Fibroblast of lung (primary cell): ENCODE measurements at regions not wholly inside any gene's neighbourhood (a gene's known extent, or its start where the extent isn't known, plus 50 kb on each side); places are given as distances from the start of the nearest gene placed in this dataset.

Experiments used
- DNase-seq, 2 donors: peaks; one replicate each; pipeline versions ENCODE4 v3.0.0 to v3.0.0-alpha.2; 2010; ENCODE audit warnings: low read depth in 2 of 2
- H2AFZ ChIP-seq: 2 replicates; pipeline ENCODE4 v1.5.1; 2012; ENCODE audit warnings: low read length, control low read depth, inconsistent platforms
- H3K27ac ChIP-seq: 2 replicates; pipeline ENCODE4 v1.5.1; 2011; ENCODE audit warnings: low read length, control low read depth; ENCODE audit not compliant: insufficient read depth
- H3K27me3 ChIP-seq: 2 replicates; pipeline ENCODE4 v1.5.1; 2011; ENCODE audit warnings: mild to moderate bottlenecking, low read length; ENCODE audit not compliant: control insufficient read depth, insufficient read depth
- H3K36me3 ChIP-seq: 2 replicates; pipeline ENCODE4 v1.5.1; 2011; ENCODE audit warnings: low read length; ENCODE audit not compliant: control insufficient read depth, insufficient read depth
- H3K4me1 ChIP-seq: 2 replicates; pipeline ENCODE4 v1.5.1; 2011; ENCODE audit warnings: low read length; ENCODE audit not compliant: control insufficient read depth, insufficient read depth; ENCODE audit errors: extremely low read depth
- H3K4me2 ChIP-seq: 2 replicates; pipeline ENCODE4 v1.5.1; 2011; ENCODE audit warnings: low read length, control low read depth; ENCODE audit not compliant: insufficient read depth; ENCODE audit errors: extremely low read depth
- H3K4me3 ChIP-seq, 4 experiments: fragments of 200-600 bp in 1 of 4; sonication (generic) in 1 of 4; replicated peaks in 1 of 4; 2 replicates each; pipeline ENCODE4 v1.5.1; 2011 to 2016; ENCODE audit warnings: low read length in 4 of 4, low read depth in 3 of 4, mild to moderate bottlenecking in 3 of 4, control low read depth in 2 of 4, inconsistent platforms in 1 of 4, mixed read lengths in 1 of 4; ENCODE audit not compliant: insufficient read depth in 1 of 4; ENCODE audit errors: control extremely low read depth in 1 of 4
- H3K79me2 ChIP-seq: 2 replicates; pipeline ENCODE4 v1.5.1; 2012; ENCODE audit warnings: mild to moderate bottlenecking, low read length, inconsistent platforms; ENCODE audit not compliant: control insufficient read depth, insufficient read depth
- H3K9ac ChIP-seq: 2 replicates; pipeline ENCODE4 v1.5.1; 2011; ENCODE audit warnings: mild to moderate bottlenecking, low read length, control low read depth; ENCODE audit not compliant: insufficient read depth
- H3K9me3 ChIP-seq: 2 replicates; pipeline ENCODE4 v1.5.1; 2012; ENCODE audit warnings: low read depth, low read length; ENCODE audit not compliant: control insufficient read depth, insufficient read depth
- H4K20me1 ChIP-seq: 2 replicates; pipeline ENCODE4 v1.5.1; 2011; ENCODE audit warnings: low read length; ENCODE audit not compliant: control insufficient read depth, insufficient read depth; ENCODE audit errors: extremely low read depth
- EZH2 ChIP-seq: IDR thresholded peaks from 2 replicates; pipeline ENCODE4 v1.5.1; 2012; ENCODE audit warnings: low read length, control low read depth, mild to moderate bottlenecking; ENCODE audit errors: missing control alignments
- TF ChIP-seq, protein P1 (sequence below), 2 donors: IDR thresholded peaks in 1 of 2; conservative IDR thresholded peaks in 1 of 2; 1 replicate in 1 of 2; 2 replicates in 1 of 2; pipeline ENCODE4 v1.5.1; 2011 to 2012; ENCODE audit warnings: low read length in 2 of 2, control low read depth in 1 of 2, inconsistent platforms in 1 of 2, low read depth in 1 of 2, mild to moderate bottlenecking in 1 of 2

DNA sequence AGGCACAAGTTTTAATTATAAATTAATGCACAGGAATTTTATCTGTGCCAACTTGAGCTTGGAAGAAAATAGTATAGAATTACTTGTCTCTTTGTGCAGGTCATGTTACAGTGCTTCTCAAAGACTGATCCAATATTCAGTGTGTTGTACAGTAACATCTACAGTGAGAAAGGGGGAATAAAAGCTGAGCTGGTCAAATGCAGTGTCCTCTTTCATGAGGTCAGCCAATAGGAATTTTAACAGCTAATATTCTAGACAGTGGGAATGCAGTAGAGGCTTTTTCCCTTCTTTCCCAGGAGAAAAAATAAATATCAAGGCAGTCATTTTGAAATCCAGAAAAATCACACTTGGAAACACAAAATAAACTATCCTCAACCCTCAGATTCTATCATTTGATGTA lies 95.7 kb upstream of the ITGA1 start:
- DNase-seq = peak; percentile 47 to 65
- Histone ChIP-seq H3K4me1 (peaks cover 2% of the 10 kb centered on the region), H3K27me3 (no peaks in the 10 kb centered on the region), H2AFZ (no peak overlapping the region), H3K27ac (no peak overlapping the region), H3K4me2 (no peak overlapping the region), H3K4me3 (no peak overlapping the region), H4K20me1 (no peaks in the 10 kb centered on the region), H3K36me3 (no peaks in the 10 kb centered on the region), H3K9me3 (no peaks in the 10 kb centered on the region), H3K79me2 (no peaks in the 10 kb centered on the region), H3K9ac (no peak overlapping the region)
- no peak for TF ChIP-seq EZH2
- TF ChIP-seq, protein P1, sequence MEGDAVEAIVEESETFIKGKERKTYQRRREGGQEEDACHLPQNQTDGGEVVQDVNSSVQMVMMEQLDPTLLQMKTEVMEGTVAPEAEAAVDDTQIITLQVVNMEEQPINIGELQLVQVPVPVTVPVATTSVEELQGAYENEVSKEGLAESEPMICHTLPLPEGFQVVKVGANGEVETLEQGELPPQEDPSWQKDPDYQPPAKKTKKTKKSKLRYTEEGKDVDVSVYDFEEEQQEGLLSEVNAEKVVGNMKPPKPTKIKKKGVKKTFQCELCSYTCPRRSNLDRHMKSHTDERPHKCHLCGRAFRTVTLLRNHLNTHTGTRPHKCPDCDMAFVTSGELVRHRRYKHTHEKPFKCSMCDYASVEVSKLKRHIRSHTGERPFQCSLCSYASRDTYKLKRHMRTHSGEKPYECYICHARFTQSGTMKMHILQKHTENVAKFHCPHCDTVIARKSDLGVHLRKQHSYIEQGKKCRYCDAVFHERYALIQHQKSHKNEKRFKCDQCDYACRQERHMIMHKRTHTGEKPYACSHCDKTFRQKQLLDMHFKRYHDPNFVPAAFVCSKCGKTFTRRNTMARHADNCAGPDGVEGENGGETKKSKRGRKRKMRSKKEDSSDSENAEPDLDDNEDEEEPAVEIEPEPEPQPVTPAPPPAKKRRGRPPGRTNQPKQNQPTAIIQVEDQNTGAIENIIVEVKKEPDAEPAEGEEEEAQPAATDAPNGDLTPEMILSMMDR (conservative IDR thresholded peaks at IDR 0.05 in 1 of 2, IDR thresholded peaks at IDR 0.05 in 1 of 2; ENCODE audit: low read depth in 1 of 2, low read length in 2 of 2) = no peak

DNA sequence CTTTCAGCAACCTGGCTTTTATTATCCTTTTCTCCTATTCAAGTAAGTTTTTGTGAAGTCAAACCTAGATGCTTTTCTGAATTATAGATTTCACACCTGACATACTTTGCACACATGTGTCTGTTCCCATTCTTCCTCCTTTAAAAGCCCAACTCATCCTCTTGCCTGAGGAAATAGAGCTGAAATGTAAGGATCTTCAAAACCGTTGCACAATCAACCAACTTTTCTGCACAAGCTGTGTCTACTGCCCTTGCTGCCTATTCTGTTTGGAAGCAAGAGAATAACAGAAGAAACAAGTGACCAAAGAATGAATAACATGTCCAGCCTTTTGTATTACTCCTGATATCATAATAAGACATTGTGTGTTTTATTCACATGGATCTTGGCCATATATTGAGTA lies 95.1 kb upstream of the ITGA1 start:
- DNase-seq = no peak
- H3K4me2 ChIP-seq = no peak overlapping the region
- no peak overlapping the region for H3K27ac ChIP-seq

DNA sequence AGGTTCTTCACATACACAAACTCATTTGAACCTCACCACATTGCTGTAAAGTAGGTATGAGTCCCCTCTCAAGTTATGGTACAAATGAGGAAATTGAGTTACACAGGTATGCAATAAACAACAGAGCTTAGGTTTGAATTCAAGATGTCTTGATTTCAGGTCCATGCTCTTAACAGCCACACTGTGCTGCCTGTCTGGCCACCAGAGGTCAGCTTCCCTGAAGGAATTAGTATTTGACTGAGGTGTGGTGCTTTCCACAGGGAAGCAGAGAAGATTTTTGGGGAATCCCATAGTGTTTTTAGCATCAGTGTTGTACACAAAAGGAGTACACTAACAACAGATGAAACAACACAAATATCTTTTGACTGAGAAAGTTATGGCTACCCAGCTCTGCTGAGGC lies 94.4 kb upstream of the ITGA1 start:
- H3K36me3 ChIP-seq = no peaks in the 10 kb centered on the region
- H3K4me2 ChIP-seq = no peak overlapping the region
- no peaks in the 10 kb centered on the region for H3K79me2 ChIP-seq
- no peak overlapping the region for H3K4me3 ChIP-seq
- no peaks in the 10 kb centered on the region for H4K20me1 ChIP-seq
- H3K27me3 ChIP-seq = no peaks in the 10 kb centered on the region
- DNase-seq = peak; percentile 32 to 46
- no peaks in the 10 kb centered on the region for H3K9me3 ChIP-seq
- no peak overlapping the region for H2AFZ ChIP-seq
- peaks cover 2% of the 10 kb centered on the region for H3K4me1 ChIP-seq
- no peak overlapping the region for H3K27ac ChIP-seq
- no peak overlapping the region for H3K9ac ChIP-seq
- no peak for TF ChIP-seq EZH2
- TF ChIP-seq, protein P1 (conservative IDR thresholded peaks at IDR 0.05 in 1 of 2, IDR thresholded peaks at IDR 0.05 in 1 of 2; ENCODE audit: low read depth in 1 of 2, low read length in 2 of 2) = peak; percentile 43 to 66

More for the DNA sequence above, 95.1 kb upstream of the ITGA1 start:
- Histone ChIP-seq H3K9me3 (no peaks in the 10 kb centered on the region), H2AFZ (no peak overlapping the region), H3K79me2 (no peaks in the 10 kb centered on the region), H3K4me1 (peaks cover 2% of the 10 kb centered on the region), H3K27me3 (no peaks in the 10 kb centered on the region), H3K36me3 (no peaks in the 10 kb centered on the region), H3K9ac (no peak overlapping the region), H4K20me1 (no peaks in the 10 kb centered on the region), H3K4me3 (no peak overlapping the region)
- TF ChIP-seq EZH2 = no peak
- TF ChIP-seq, protein P1 (conservative IDR thresholded peaks at IDR 0.05 in 1 of 2, IDR thresholded peaks at IDR 0.05 in 1 of 2; ENCODE audit: low read depth in 1 of 2, low read length in 2 of 2) = no peak
